HG02678 (cell line): ENCODE measurements at regions not wholly inside any gene's neighbourhood (a gene's known extent, or its start where the extent isn't known, plus 50 kb on each side); places are given as distances from the start of the nearest gene placed in this dataset.

Source experiments
- ATAC-seq: cut with Tn5 transposase; IDR thresholded peaks from one replicate; pipeline ENCODE4 v1.9.1; 2021; ENCODE audit warnings: mild to moderate bottlenecking, moderate library complexity; ENCODE audit not compliant: unreplicated experiment

DNA sequence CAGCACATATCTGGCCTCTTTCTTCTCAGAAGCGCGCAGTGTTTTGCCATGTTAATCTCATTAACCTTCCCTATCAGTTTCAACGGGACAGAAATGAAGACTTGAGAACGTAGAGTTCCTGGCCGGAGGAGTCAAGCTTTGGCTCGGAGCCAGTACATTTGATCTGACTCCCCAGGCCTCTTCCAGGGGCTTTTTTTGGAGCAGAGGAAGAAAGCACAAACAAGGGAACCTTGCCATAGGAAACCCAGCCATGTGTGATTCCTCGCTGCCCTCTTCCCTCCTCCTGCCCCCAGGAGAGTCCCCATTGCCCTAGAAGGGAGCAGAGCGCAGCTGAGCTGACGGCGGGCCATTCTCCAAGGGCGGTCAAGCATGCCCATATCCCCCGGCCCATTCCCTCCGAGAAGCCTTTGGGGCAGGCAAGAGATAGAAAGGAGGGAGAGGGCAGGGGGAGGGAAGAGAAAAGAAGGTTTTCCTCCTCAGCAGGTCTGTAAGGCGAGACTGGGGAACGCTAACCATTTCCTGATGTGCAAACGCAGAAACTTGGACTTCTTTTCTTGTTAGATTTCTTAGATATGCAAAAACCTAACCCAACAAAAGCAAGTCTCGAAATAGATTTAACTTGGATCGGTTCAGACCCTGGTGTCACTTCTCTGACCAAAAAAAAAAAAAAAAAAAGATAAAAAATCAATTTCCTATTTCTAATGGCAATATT, 63.7 kb upstream of the POU3F3 start:
- ATAC-seq, result no peak

DNA sequence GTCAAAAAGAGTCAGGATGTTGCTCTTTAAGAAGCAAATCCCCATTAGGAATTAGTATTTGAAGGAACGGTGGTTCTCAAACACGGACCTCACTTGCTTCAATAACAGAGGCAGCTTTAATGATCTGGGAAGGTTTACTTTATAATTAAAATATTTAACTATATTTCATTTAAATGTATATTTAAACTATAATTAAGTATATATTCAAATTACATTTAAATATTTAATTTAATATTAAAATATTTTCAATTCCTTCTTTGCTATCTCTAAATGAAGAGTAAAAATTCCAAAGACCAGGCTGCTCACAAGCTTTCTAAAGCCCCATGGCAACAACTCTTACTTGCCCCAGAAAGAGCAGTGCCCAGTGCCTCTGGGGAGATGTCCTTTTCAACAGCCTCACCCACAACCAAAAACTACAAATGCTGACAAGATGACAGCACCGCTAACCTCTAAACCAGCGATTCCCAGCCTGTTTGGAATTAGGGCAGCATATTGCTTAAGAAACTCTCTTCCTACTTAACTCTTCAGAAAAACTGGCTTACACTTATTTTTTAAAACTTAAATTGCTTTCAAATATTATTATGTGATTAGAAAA, 62.9 kb upstream of the POU3F3 start:
- no peak for ATAC-seq

- ATAC-seq, result no peak
These were observed 59.9 kb upstream of the POU3F3 start for GRCh38 chr2:104793966-104794365.

DNA sequence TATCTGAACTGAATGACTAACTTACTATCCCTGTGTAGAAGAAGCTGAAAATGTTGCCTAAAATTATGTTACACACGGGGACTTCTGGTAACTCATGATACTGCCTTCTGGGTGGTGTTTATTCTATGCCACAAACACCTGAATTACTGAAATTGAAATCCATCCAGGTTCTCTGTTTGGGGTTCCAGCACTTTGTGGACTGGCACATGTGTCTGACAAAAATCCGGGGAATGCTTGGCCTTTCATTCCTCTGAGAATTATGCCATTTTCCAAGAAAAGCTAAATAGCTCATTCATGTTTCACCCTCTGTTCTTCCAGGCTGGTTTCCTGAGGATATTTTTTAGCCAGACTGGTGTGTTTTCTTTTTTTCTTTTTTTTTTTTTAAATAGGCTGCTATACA, 59.5 kb upstream of the POU3F3 start:
- ATAC-seq, result no peak
